ENCODE measurements at regions not wholly inside any gene's neighbourhood (a gene's known extent, or its start where the extent isn't known, plus 50 kb on each side); places are given as distances from the start of the nearest gene placed in this dataset.

- WGBS (ENCODE audit: insufficient coverage) = no CpG with 5 or more reads among the region's 2 CpGs
- Histone ChIP-seq H3K9me3 (ENCODE audit: control extremely low read depth in 1 of 5, control insufficient read depth in 4 of 5, insufficient read depth in 2 of 5, low read depth in 1 of 5, low read length in 4 of 5) (no peaks in the 10 kb centered on the region), H3K36me3 (ENCODE audit: control insufficient read depth in 4 of 4, insufficient read depth in 4 of 4, low read length in 3 of 4) (no peaks in the 10 kb centered on the region), H3K4me1 (ENCODE audit: control extremely low read depth in 1 of 4, control insufficient read depth in 4 of 4, insufficient read depth in 4 of 4, low read length in 3 of 4) (no peaks in the 10 kb centered on the region), H3K27ac (ENCODE audit: insufficient read depth in 1 of 2, low read depth in 1 of 2, low read length in 2 of 2, poor library complexity in 1 of 2, severe bottlenecking in 2 of 2) (no peak overlapping the region), H3K4me3 (ENCODE audit: control insufficient read depth in 1 of 7, extremely low read depth in 1 of 7, insufficient read depth in 4 of 7, low read depth in 2 of 7, low read length in 6 of 7) (no peak overlapping the region), H3K27me3 (replicated peaks in 2 of 5; ENCODE audit: control insufficient read depth in 4 of 5, insufficient read depth in 5 of 5, low read length in 4 of 5) (no peaks in the 10 kb centered on the region)
- no peak for DNase-seq
- POLR2A ChIA-PET = no interaction called here
- CTCF ChIA-PET = no interaction called here
These were observed 950.9 kb upstream of the NDST4 start for GRCh38 chr4:116064331-116064730.

GRCh38 chr4:116059361-116059760, 945.9 kb upstream of the NDST4 start:
- DNase-seq = no peak
- no peaks in the 10 kb centered on the region for H3K36me3 ChIP-seq (ENCODE audit: control insufficient read depth in 4 of 4, insufficient read depth in 4 of 4, low read length in 3 of 4)
- no peaks in the 10 kb centered on the region for H3K4me1 ChIP-seq (ENCODE audit: control extremely low read depth in 1 of 4, control insufficient read depth in 4 of 4, insufficient read depth in 4 of 4, low read length in 3 of 4)
- 100% methylated on average over 1 of the region's 1 CpG for WGBS (ENCODE audit: insufficient coverage)
- H3K4me3 ChIP-seq (ENCODE audit: control insufficient read depth in 1 of 7, extremely low read depth in 1 of 7, insufficient read depth in 4 of 7, low read depth in 2 of 7, low read length in 6 of 7) = no peak overlapping the region
- no peak overlapping the region for H3K27ac ChIP-seq (ENCODE audit: insufficient read depth in 1 of 2, low read depth in 1 of 2, low read length in 2 of 2, poor library complexity in 1 of 2, severe bottlenecking in 2 of 2)
- CTCF ChIA-PET = no interaction called here
- no peaks in the 10 kb centered on the region for H3K9me3 ChIP-seq (ENCODE audit: control extremely low read depth in 1 of 5, control insufficient read depth in 4 of 5, insufficient read depth in 2 of 5, low read depth in 1 of 5, low read length in 4 of 5)
- POLR2A ChIA-PET = no interaction called here
- H3K27me3 ChIP-seq (replicated peaks in 2 of 5; ENCODE audit: control insufficient read depth in 4 of 5, insufficient read depth in 5 of 5, low read length in 4 of 5) = no peaks in the 10 kb centered on the region

- WGBS (ENCODE audit: insufficient coverage) = no CpG with 5 or more reads among the region's 1 CpG
- Histone ChIP-seq H3K36me3 (ENCODE audit: control insufficient read depth in 4 of 4, insufficient read depth in 4 of 4, low read length in 3 of 4) (no peaks in the 10 kb centered on the region), H3K27ac (ENCODE audit: insufficient read depth in 1 of 2, low read depth in 1 of 2, low read length in 2 of 2, poor library complexity in 1 of 2, severe bottlenecking in 2 of 2) (no peak overlapping the region), H3K4me3 (ENCODE audit: control insufficient read depth in 1 of 7, extremely low read depth in 1 of 7, insufficient read depth in 4 of 7, low read depth in 2 of 7, low read length in 6 of 7) (no peak overlapping the region), H3K27me3 (replicated peaks in 2 of 5; ENCODE audit: control insufficient read depth in 4 of 5, insufficient read depth in 5 of 5, low read length in 4 of 5) (no peaks in the 10 kb centered on the region), H3K9me3 (ENCODE audit: control extremely low read depth in 1 of 5, control insufficient read depth in 4 of 5, insufficient read depth in 2 of 5, low read depth in 1 of 5, low read length in 4 of 5) (no peaks in the 10 kb centered on the region), H3K4me1 (ENCODE audit: control extremely low read depth in 1 of 4, control insufficient read depth in 4 of 4, insufficient read depth in 4 of 4, low read length in 3 of 4) (no peaks in the 10 kb centered on the region)
- POLR2A ChIA-PET = no interaction called here
- DNase-seq = no peak
- CTCF ChIA-PET = no interaction called here
These were observed 944.7 kb upstream of the NDST4 start for GRCh38 chr4:116058129-116058528.

- WGBS (ENCODE audit: insufficient coverage) = no CpG with 5 or more reads among the region's 3 CpGs
- DNase-seq = peak in 2 of 3 donors; percentile 16 to 27
- CTCF ChIA-PET = interaction anchor here (1.0 kb wide), 1 partner anchor 33 kb away, joined by 5 read pairs; no protein-coding TSS in a partner anchor
These were observed 942.7 kb upstream of the NDST4 start for GRCh38 chr4:116055857-116056827.

GRCh38 chr4:116027311-116027710, 913.9 kb upstream of the NDST4 start:
- H3K27me3 ChIP-seq (replicated peaks in 2 of 5; ENCODE audit: control insufficient read depth in 4 of 5, insufficient read depth in 5 of 5, low read length in 4 of 5) = no peaks in the 10 kb centered on the region
- H3K9me3 ChIP-seq (ENCODE audit: control extremely low read depth in 1 of 5, control insufficient read depth in 4 of 5, insufficient read depth in 2 of 5, low read depth in 1 of 5, low read length in 4 of 5) = peaks cover 0 to 3% (median 0%) of the 10 kb centered on the region in 5 experiments
- ChIA-PET CTCF (no interaction called here), POLR2A (no interaction called here)
- WGBS (ENCODE audit: insufficient coverage) = 73% methylated on average over 2 of the region's 2 CpGs
- no peaks in the 10 kb centered on the region for H3K36me3 ChIP-seq (ENCODE audit: control insufficient read depth in 4 of 4, insufficient read depth in 4 of 4, low read length in 3 of 4)
- H3K4me1 ChIP-seq (ENCODE audit: control extremely low read depth in 1 of 4, control insufficient read depth in 4 of 4, insufficient read depth in 4 of 4, low read length in 3 of 4) = no peaks in the 10 kb centered on the region
- H3K4me3 ChIP-seq (ENCODE audit: control insufficient read depth in 1 of 7, extremely low read depth in 1 of 7, insufficient read depth in 4 of 7, low read depth in 2 of 7, low read length in 6 of 7) = no peak overlapping the region
- no peak overlapping the region for H3K27ac ChIP-seq (ENCODE audit: insufficient read depth in 1 of 2, low read depth in 1 of 2, low read length in 2 of 2, poor library complexity in 1 of 2, severe bottlenecking in 2 of 2)
- no peak for DNase-seq

More at GRCh38 chr4:116055857-116056827, 942.7 kb upstream of the NDST4 start:
- no peaks in the 10 kb centered on the region for H3K4me1 ChIP-seq (ENCODE audit: control extremely low read depth in 1 of 4, control insufficient read depth in 4 of 4, insufficient read depth in 4 of 4, low read length in 3 of 4)
- H3K27me3 ChIP-seq (replicated peaks in 2 of 5; ENCODE audit: control insufficient read depth in 4 of 5, insufficient read depth in 5 of 5, low read length in 4 of 5) = no peaks in the 10 kb centered on the region
- H3K27ac ChIP-seq (ENCODE audit: insufficient read depth in 1 of 2, low read depth in 1 of 2, low read length in 2 of 2, poor library complexity in 1 of 2, severe bottlenecking in 2 of 2) = no peak overlapping the region
- no peak overlapping the region for H3K4me3 ChIP-seq (ENCODE audit: control insufficient read depth in 1 of 7, extremely low read depth in 1 of 7, insufficient read depth in 4 of 7, low read depth in 2 of 7, low read length in 6 of 7)
- POLR2A ChIA-PET = interaction anchor here (0.7 kb wide), 1 partner anchor 1571 kb away, joined by 3 read pairs; no protein-coding TSS in a partner anchor
- no peaks in the 10 kb centered on the region for H3K9me3 ChIP-seq (ENCODE audit: control extremely low read depth in 1 of 5, control insufficient read depth in 4 of 5, insufficient read depth in 2 of 5, low read depth in 1 of 5, low read length in 4 of 5)
- H3K36me3 ChIP-seq (ENCODE audit: control insufficient read depth in 4 of 4, insufficient read depth in 4 of 4, low read length in 3 of 4) = no peaks in the 10 kb centered on the region

- H3K27me3 ChIP-seq (replicated peaks in 2 of 5; ENCODE audit: control insufficient read depth in 4 of 5, insufficient read depth in 5 of 5, low read length in 4 of 5) = no peaks in the 10 kb centered on the region
- POLR2A ChIA-PET = no interaction called here
- CTCF ChIA-PET = no interaction called here
- H3K27ac ChIP-seq (ENCODE audit: insufficient read depth in 1 of 2, low read depth in 1 of 2, low read length in 2 of 2, poor library complexity in 1 of 2, severe bottlenecking in 2 of 2) = no peak overlapping the region
- WGBS (ENCODE audit: insufficient coverage) = no CpG with 5 or more reads among the region's 1 CpG
- H3K9me3 ChIP-seq (ENCODE audit: control extremely low read depth in 1 of 5, control insufficient read depth in 4 of 5, insufficient read depth in 2 of 5, low read depth in 1 of 5, low read length in 4 of 5) = peaks cover 3% of the 10 kb centered on the region in 5 experiments
- H3K36me3 ChIP-seq (ENCODE audit: control insufficient read depth in 4 of 4, insufficient read depth in 4 of 4, low read length in 3 of 4) = no peaks in the 10 kb centered on the region
- no peaks in the 10 kb centered on the region for H3K4me1 ChIP-seq (ENCODE audit: control extremely low read depth in 1 of 4, control insufficient read depth in 4 of 4, insufficient read depth in 4 of 4, low read length in 3 of 4)
- no peak for DNase-seq
- H3K4me3 ChIP-seq (ENCODE audit: control insufficient read depth in 1 of 7, extremely low read depth in 1 of 7, insufficient read depth in 4 of 7, low read depth in 2 of 7, low read length in 6 of 7) = no peak overlapping the region
These were observed 911.7 kb upstream of the NDST4 start for GRCh38 chr4:116024954-116025708.

GRCh38 chr4:116023049-116023448, 909.6 kb upstream of the NDST4 start:
- no CpG with 5 or more reads among the region's 5 CpGs for WGBS (ENCODE audit: insufficient coverage)
- no peaks in the 10 kb centered on the region for H3K27me3 ChIP-seq (replicated peaks in 2 of 5; ENCODE audit: control insufficient read depth in 4 of 5, insufficient read depth in 5 of 5, low read length in 4 of 5)
- POLR2A ChIA-PET = no interaction called here
- H3K4me1 ChIP-seq (ENCODE audit: control extremely low read depth in 1 of 4, control insufficient read depth in 4 of 4, insufficient read depth in 4 of 4, low read length in 3 of 4) = no peaks in the 10 kb centered on the region
- CTCF ChIA-PET = no interaction called here
- no peaks in the 10 kb centered on the region for H3K36me3 ChIP-seq (ENCODE audit: control insufficient read depth in 4 of 4, insufficient read depth in 4 of 4, low read length in 3 of 4)
- no peak for DNase-seq
- H3K9me3 ChIP-seq (ENCODE audit: control extremely low read depth in 1 of 5, control insufficient read depth in 4 of 5, insufficient read depth in 2 of 5, low read depth in 1 of 5, low read length in 4 of 5) = peaks cover 3 to 20% (median 13%) of the 10 kb centered on the region in 5 experiments
- H3K4me3 ChIP-seq (ENCODE audit: control insufficient read depth in 1 of 7, extremely low read depth in 1 of 7, insufficient read depth in 4 of 7, low read depth in 2 of 7, low read length in 6 of 7) = no peak overlapping the region
- no peak overlapping the region for H3K27ac ChIP-seq (ENCODE audit: insufficient read depth in 1 of 2, low read depth in 1 of 2, low read length in 2 of 2, poor library complexity in 1 of 2, severe bottlenecking in 2 of 2)

Data from common myeloid progenitor, CD34-positive (primary cell).